SK-N-SH (cell line): ENCODE measurements at regions not wholly inside any gene's neighbourhood (a gene's known extent, or its start where the extent isn't known, plus 50 kb on each side); places are given as distances from the start of the nearest gene placed in this dataset.

Experiments
- CTCF ChIA-PET: fragments of 300-600, 350-600 bp; formaldehyde crosslinking; extraction: SDS; loops from one replicate; lab custom pipeline; 2021; lab: Yijun Ruan, JAX
- POLR2A ChIA-PET: fragments of 350-600 bp; sonication (Branson Sonifier 250); formaldehyde crosslinking; extraction: SDS; loops from one replicate; lab custom pipeline; 2020; ENCODE audit warnings: antibody characterized with exemption, inconsistent platforms; lab: Yijun Ruan, JAX
- DNase-seq: peaks from one replicate; pipeline ENCODE4 v3.0.0; 2012
- H2AFZ ChIP-seq: fragments of 200-600 bp; sonication (generic); 2 replicates; pipeline ENCODE4 v1.8.1; 2016; ENCODE audit warnings: antibody characterized with exemption, mild to moderate bottlenecking, low read depth
- H3F3A ChIP-seq: fragments of 200-600 bp; sonication (generic); replicated peaks from 2 replicates; pipeline ENCODE3; 2016; ENCODE audit warnings: antibody characterized with exemption, mild to moderate bottlenecking; ENCODE audit not compliant: insufficient read depth
- H3K27ac ChIP-seq, 2 experiments: fragments of 200-500 bp in 1 of 2; fragments of 200-600 bp in 1 of 2; sonication (Bioruptor generic) in 1 of 2; sonication (generic), shearing (Covaris generic) in 1 of 2; 2 replicates each; pipeline versions ENCODE4 v1.5.1 to v1.6.1; 2014 to 2016; ENCODE audit warnings: low read depth in 2 of 2, inconsistent platforms in 1 of 2, low read length in 1 of 2, mild to moderate bottlenecking in 1 of 2, mixed read lengths in 1 of 2
- H3K27me3 ChIP-seq: fragments of 200-600 bp; sonication (generic), shearing (Covaris generic); 2 replicates; pipeline ENCODE4 v1.6.1; 2016; ENCODE audit warnings: mixed run types; ENCODE audit not compliant: insufficient read depth
- H3K36me3 ChIP-seq, 2 experiments: fragments of 200-500 bp in 1 of 2; fragments of 200-600 bp in 1 of 2; sonication (Bioruptor generic) in 1 of 2; sonication (generic) in 1 of 2; replicated peaks in 1 of 2; 2 replicates each; pipeline versions ENCODE3 to v1.5.1; 2014 to 2016; ENCODE audit warnings: low read length in 1 of 2, mild to moderate bottlenecking in 1 of 2; ENCODE audit not compliant: insufficient read depth in 2 of 2, control insufficient read depth in 1 of 2
- H3K4me1 ChIP-seq, 2 experiments: fragments of 200-500 bp in 1 of 2; fragments of 200-600 bp in 1 of 2; sonication (Bioruptor generic) in 1 of 2; sonication (generic), shearing (Covaris generic) in 1 of 2; 2 replicates each; pipeline versions ENCODE4 v1.5.1 to v1.6.1; 2014 to 2016; ENCODE audit warnings: low read depth in 1 of 2, low read length in 1 of 2, mixed run types in 1 of 2; ENCODE audit not compliant: insufficient read depth in 2 of 2, control insufficient read depth in 1 of 2
- H3K4me2 ChIP-seq: fragments of 200-600 bp; sonication (generic), shearing (Covaris generic); 2 replicates; pipeline ENCODE4 v1.6.1; 2017; ENCODE audit warnings: mixed run types
- H3K4me3 ChIP-seq, 2 experiments: fragments of 200-500 bp in 1 of 2; fragments of 200-600 bp in 1 of 2; sonication (Bioruptor generic) in 1 of 2; sonication (generic), shearing (Covaris generic) in 1 of 2; 2 replicates each; pipeline versions ENCODE4 v1.5.1 to v1.8.1; 2014 to 2016; ENCODE audit warnings: low read depth in 2 of 2, inconsistent platforms in 1 of 2, low read length in 1 of 2, mild to moderate bottlenecking in 1 of 2, mixed read lengths in 1 of 2, moderate library complexity in 1 of 2
- H3K79me2 ChIP-seq: fragments of 200-600 bp; sonication (generic); 2 replicates; pipeline ENCODE4 v1.8.1; 2017; ENCODE audit warnings: mild to moderate bottlenecking; ENCODE audit not compliant: insufficient read depth
- H3K9ac ChIP-seq: fragments of 200-600 bp; sonication (generic); 2 replicates; pipeline ENCODE4 v1.6.1; 2017; ENCODE audit warnings: mixed run types
- H3K9me2 ChIP-seq: fragments of 200-600 bp; sonication (generic); 2 replicates; pipeline ENCODE4 v1.6.1; 2017; ENCODE audit warnings: mixed run types
- H3K9me3 ChIP-seq: fragments of 200-600 bp; sonication (generic); 2 replicates; pipeline ENCODE4 v1.6.1; 2017; ENCODE audit warnings: mixed run types, mild to moderate bottlenecking, moderate library complexity
- H4K20me1 ChIP-seq: fragments of 200-600 bp; sonication (generic); 2 replicates; pipeline ENCODE4 v1.6.1; 2017; ENCODE audit warnings: mild to moderate bottlenecking, mixed run types; ENCODE audit not compliant: insufficient read depth
- EP300 ChIP-seq, 2 experiments: IDR thresholded peaks; 2 replicates each; pipeline versions ENCODE4 v1.4.0 to v1.6.1; 2012; ENCODE audit warnings: borderline replicate concordance in 1 of 2, low read depth in 1 of 2, low read length in 1 of 2
- FOSL2 ChIP-seq: IDR thresholded peaks from 2 replicates; pipeline ENCODE4 v1.4.0; 2012; ENCODE audit warnings: low read depth, mild to moderate bottlenecking, moderate library complexity, borderline replicate concordance
- FOXJ3 ChIP-seq: sonication (generic); formaldehyde crosslinking; IDR thresholded peaks from 2 replicates; pipeline ENCODE4 v1.5.1; 2020; ENCODE audit warnings: mild to moderate bottlenecking, missing genetic modification reagents
- FOXM1 ChIP-seq: IDR thresholded peaks from 2 replicates; pipeline ENCODE4 v1.4.0; 2012; ENCODE audit warnings: low read depth, mild to moderate bottlenecking
- RCOR1 ChIP-seq: fragments of 150-350 bp; IDR thresholded peaks from 2 replicates; pipeline ENCODE4 v1.6.1; 2017; ENCODE audit warnings: antibody characterized with exemption, low read length
- RFX5 ChIP-seq: IDR thresholded peaks from 2 replicates; pipeline ENCODE4 v1.6.1; 2012; ENCODE audit warnings: mild to moderate bottlenecking, improper control_type of control experiment, low read length
- RXRA ChIP-seq: IDR thresholded peaks from 2 replicates; pipeline ENCODE4 v1.4.0; 2012; ENCODE audit warnings: low read depth, mild to moderate bottlenecking, borderline replicate concordance
- TCF12 ChIP-seq: IDR thresholded peaks from 2 replicates; pipeline ENCODE4 v1.4.0; 2012
- TEAD4 ChIP-seq: IDR thresholded peaks from 2 replicates; pipeline ENCODE4 v1.4.0; 2012; ENCODE audit warnings: mild to moderate bottlenecking, borderline replicate concordance; ENCODE audit not compliant: insufficient read depth
- WGBS: methylation state at CpG from one replicate; pipeline ENCODE4 v1.1.6; 2017; ENCODE audit warnings: low lambda C conversion rate; 5-methylcytosine and 5-hydroxymethylcytosine counted together
- TF ChIP-seq, protein P1 (sequence below): IDR thresholded peaks from 2 replicates; pipeline ENCODE4 v1.4.0; 2012; ENCODE audit warnings: low read depth
- TF ChIP-seq, protein P2 (sequence below): IDR thresholded peaks from 2 replicates; pipeline ENCODE4; 2012
- TF ChIP-seq, protein P3 (sequence below): IDR thresholded peaks from 2 replicates; pipeline ENCODE4 v1.6.1; 2012; ENCODE audit warnings: mild to moderate bottlenecking, low read depth, low read length, moderate library complexity

GRCh38 chr6:12422848-12423247 is 132.7 kb downstream of the EDN1 start:
- no peaks in the 10 kb centered on the region for H3F3A ChIP-seq
- no peak overlapping the region for H3K9ac ChIP-seq
- H3K9me3 ChIP-seq: no peaks in the 10 kb centered on the region
- H4K20me1 ChIP-seq: no peaks in the 10 kb centered on the region
- H2AFZ ChIP-seq: no peak overlapping the region
- H3K9me2 ChIP-seq: no peaks in the 10 kb centered on the region
- no peak for TF ChIP-seq EP300 (IDR thresholded peaks at IDR 0.05; ENCODE audit: borderline replicate concordance in 1 of 2, low read depth in 1 of 2, low read length in 1 of 2)
- no peaks in the 10 kb centered on the region for H3K36me3 ChIP-seq
- ChIA-PET CTCF (interaction anchor here (0.6 to 1.3 kb wide), 3 partner anchors 74 to 765 kb away, joined by 3 to 5 read pairs (median 3); no protein-coding TSS in a partner anchor), POLR2A (no interaction called here)
- DNase-seq: no peak
- H3K27me3 ChIP-seq: no peaks in the 10 kb centered on the region
- WGBS: 71% methylated on average over 8 of the region's 8 CpGs
- no peaks in the 10 kb centered on the region for H3K79me2 ChIP-seq
- H3K27ac ChIP-seq: no peak overlapping the region
- no peak overlapping the region for H3K4me2 ChIP-seq
- no peaks in the 10 kb centered on the region; a peak in 1 of 4 replicates for H3K4me1 ChIP-seq
- no peak overlapping the region for H3K4me3 ChIP-seq

- no peak overlapping the region for H3K9ac ChIP-seq
- CTCF ChIA-PET: interaction anchor here (1.3 kb wide), 1 partner anchor 181 kb away, joined by 5 read pairs; no protein-coding TSS in a partner anchor
- H3K36me3 ChIP-seq: no peaks in the 10 kb centered on the region
- no peak overlapping the region for H3K4me2 ChIP-seq
- H3K4me1 ChIP-seq: no peaks in the 10 kb centered on the region; a peak in 1 of 4 replicates
- no peaks in the 10 kb centered on the region for H4K20me1 ChIP-seq
- POLR2A ChIA-PET: no interaction called here
- no peaks in the 10 kb centered on the region for H3F3A ChIP-seq
- H3K79me2 ChIP-seq: no peaks in the 10 kb centered on the region
- WGBS: 75% methylated on average over 1 of the region's 1 CpG
- TF ChIP-seq, protein P1, sequence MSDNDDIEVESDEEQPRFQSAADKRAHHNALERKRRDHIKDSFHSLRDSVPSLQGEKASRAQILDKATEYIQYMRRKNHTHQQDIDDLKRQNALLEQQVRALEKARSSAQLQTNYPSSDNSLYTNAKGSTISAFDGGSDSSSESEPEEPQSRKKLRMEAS: no peak
- no peak for TF ChIP-seq FOXJ3 (CRISPR knock-in tag)
- no peak for TF ChIP-seq TEAD4
- TF ChIP-seq, protein P2, sequence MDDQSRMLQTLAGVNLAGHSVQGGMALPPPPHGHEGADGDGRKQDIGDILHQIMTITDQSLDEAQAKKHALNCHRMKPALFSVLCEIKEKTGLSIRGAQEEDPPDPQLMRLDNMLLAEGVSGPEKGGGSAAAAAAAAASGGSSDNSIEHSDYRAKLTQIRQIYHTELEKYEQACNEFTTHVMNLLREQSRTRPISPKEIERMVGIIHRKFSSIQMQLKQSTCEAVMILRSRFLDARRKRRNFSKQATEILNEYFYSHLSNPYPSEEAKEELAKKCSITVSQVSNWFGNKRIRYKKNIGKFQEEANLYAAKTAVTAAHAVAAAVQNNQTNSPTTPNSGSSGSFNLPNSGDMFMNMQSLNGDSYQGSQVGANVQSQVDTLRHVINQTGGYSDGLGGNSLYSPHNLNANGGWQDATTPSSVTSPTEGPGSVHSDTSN: no peak
- no peak for TF ChIP-seq FOSL2
- no peak for TF ChIP-seq RFX5
- no peak for TF ChIP-seq FOXM1
- no peak for TF ChIP-seq TCF12
- TF ChIP-seq RCOR1: no peak
- TF ChIP-seq, protein P3, sequence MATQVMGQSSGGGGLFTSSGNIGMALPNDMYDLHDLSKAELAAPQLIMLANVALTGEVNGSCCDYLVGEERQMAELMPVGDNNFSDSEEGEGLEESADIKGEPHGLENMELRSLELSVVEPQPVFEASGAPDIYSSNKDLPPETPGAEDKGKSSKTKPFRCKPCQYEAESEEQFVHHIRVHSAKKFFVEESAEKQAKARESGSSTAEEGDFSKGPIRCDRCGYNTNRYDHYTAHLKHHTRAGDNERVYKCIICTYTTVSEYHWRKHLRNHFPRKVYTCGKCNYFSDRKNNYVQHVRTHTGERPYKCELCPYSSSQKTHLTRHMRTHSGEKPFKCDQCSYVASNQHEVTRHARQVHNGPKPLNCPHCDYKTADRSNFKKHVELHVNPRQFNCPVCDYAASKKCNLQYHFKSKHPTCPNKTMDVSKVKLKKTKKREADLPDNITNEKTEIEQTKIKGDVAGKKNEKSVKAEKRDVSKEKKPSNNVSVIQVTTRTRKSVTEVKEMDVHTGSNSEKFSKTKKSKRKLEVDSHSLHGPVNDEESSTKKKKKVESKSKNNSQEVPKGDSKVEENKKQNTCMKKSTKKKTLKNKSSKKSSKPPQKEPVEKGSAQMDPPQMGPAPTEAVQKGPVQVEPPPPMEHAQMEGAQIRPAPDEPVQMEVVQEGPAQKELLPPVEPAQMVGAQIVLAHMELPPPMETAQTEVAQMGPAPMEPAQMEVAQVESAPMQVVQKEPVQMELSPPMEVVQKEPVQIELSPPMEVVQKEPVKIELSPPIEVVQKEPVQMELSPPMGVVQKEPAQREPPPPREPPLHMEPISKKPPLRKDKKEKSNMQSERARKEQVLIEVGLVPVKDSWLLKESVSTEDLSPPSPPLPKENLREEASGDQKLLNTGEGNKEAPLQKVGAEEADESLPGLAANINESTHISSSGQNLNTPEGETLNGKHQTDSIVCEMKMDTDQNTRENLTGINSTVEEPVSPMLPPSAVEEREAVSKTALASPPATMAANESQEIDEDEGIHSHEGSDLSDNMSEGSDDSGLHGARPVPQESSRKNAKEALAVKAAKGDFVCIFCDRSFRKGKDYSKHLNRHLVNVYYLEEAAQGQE: no peak
- TF ChIP-seq RXRA: no peak
- no peak overlapping the region for H3K27ac ChIP-seq
- H3K9me2 ChIP-seq: no peaks in the 10 kb centered on the region
- DNase-seq: no peak
- H2AFZ ChIP-seq: no peak overlapping the region
- H3K27me3 ChIP-seq: no peaks in the 10 kb centered on the region
- H3K9me3 ChIP-seq: no peaks in the 10 kb centered on the region
- H3K4me3 ChIP-seq: no peak overlapping the region
Observed at GRCh38 chr6:12423832-12424231, 133.7 kb downstream of the EDN1 start.
